ENCODE measurements at regions not wholly inside any gene's neighbourhood (a gene's known extent, or its start where the extent isn't known, plus 50 kb on each side); places are given as distances from the start of the nearest gene placed in this dataset.

GRCh38 chr1:234726359-234726943 is 116.5 kb upstream of the IRF2BP2 start (continued):
- no peak for TF ChIP-seq BCL11A (tag by site-specific recombination; IDR thresholded peaks at IDR 0.05; ENCODE audit: low read depth)
- no peak for TF ChIP-seq MZF1 (tag by site-specific recombination; IDR thresholded peaks at IDR 0.05; ENCODE audit: borderline replicate concordance)
- no peak for TF ChIP-seq ZBTB26 (tag by site-specific recombination; optimal IDR thresholded peaks at IDR 0.05)
- TF ChIP-seq ZNF140 (tag by site-specific recombination; IDR thresholded peaks at IDR 0.05), result no peak
- no peak for TF ChIP-seq HIC1 (tag by site-specific recombination; IDR thresholded peaks at IDR 0.05)
- TF ChIP-seq ZNF426 (tag by site-specific recombination; IDR thresholded peaks at IDR 0.05), result no peak
- no peak for TF ChIP-seq ZNF777 (tag by site-specific recombination; IDR thresholded peaks at IDR 0.05; ENCODE audit: borderline replicate concordance)
- no peak for TF ChIP-seq HOXD13 (CRISPR knock-in tag; IDR thresholded peaks at IDR 0.05; ENCODE audit: borderline replicate concordance)
- no peak for TF ChIP-seq ZNF157 (tag by site-specific recombination; IDR thresholded peaks at IDR 0.05)
- peak; percentile 23; the same call in 1 of the 2 replicates for TF ChIP-seq PBX3 (CRISPR knock-in tag; IDR thresholded peaks at IDR 0.05)
- no peak for TF ChIP-seq ZBTB8A (tag by site-specific recombination; IDR thresholded peaks at IDR 0.05)
- no peak for TF ChIP-seq IKZF3 (tag by site-specific recombination; IDR thresholded peaks at IDR 0.05)
- TF ChIP-seq ZNF707 (tag by site-specific recombination; IDR thresholded peaks at IDR 0.05), result no peak
- TF ChIP-seq PATZ1 (tag by site-specific recombination; IDR thresholded peaks at IDR 0.05), result peak; percentile 17; the same call in 1 of the 2 replicates
- no peak for TF ChIP-seq ZSCAN4 (tag by site-specific recombination; IDR thresholded peaks at IDR 0.05)
- TF ChIP-seq ZNF280C (tag by site-specific recombination; IDR thresholded peaks at IDR 0.05), result no peak
- no peak for TF ChIP-seq ZNF146 (tag by site-specific recombination; IDR thresholded peaks at IDR 0.05)
- no peak for TF ChIP-seq ZFP69B (tag by site-specific recombination; IDR thresholded peaks at IDR 0.05)
- TF ChIP-seq ZNF837 (tag by site-specific recombination; IDR thresholded peaks at IDR 0.05), result no peak
- no peak for TF ChIP-seq ZNF580 (tag by site-specific recombination; IDR thresholded peaks at IDR 0.05)

Data from HEK293 (cell line).